ENCODE measurements at regions not wholly inside any gene's neighbourhood (a gene's known extent, or its start where the extent isn't known, plus 50 kb on each side); places are given as distances from the start of the nearest gene placed in this dataset.

DNA sequence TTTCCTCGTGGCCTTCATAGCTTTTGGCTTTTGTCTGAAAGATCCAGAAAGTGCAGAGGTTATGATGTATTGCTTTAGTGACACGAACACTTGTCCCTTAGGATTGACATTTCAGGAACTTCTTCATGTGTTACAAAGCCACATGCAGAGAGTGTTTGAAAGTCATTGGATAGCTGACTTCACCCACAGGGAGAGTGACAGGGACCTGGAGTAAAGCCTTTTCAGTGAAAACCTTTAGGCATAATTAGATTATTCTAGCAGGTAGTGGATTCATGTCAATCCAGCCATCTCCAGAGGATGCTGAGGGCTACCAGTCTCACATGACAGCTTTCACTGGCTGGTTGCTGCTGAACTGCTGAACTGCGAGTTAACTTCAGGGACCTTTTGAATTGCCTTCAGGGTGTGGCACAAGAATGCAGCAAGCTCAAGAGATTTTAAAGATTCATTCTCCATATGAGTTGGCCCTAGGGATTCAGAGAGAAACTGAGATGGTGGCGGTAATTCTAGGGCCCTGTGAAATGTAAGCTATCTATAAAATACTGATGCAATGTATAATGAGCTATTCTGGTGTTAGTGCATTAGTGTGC is 267.0 kb upstream of the GOLIM4 start:
- no peak for DNase-seq

DNA sequence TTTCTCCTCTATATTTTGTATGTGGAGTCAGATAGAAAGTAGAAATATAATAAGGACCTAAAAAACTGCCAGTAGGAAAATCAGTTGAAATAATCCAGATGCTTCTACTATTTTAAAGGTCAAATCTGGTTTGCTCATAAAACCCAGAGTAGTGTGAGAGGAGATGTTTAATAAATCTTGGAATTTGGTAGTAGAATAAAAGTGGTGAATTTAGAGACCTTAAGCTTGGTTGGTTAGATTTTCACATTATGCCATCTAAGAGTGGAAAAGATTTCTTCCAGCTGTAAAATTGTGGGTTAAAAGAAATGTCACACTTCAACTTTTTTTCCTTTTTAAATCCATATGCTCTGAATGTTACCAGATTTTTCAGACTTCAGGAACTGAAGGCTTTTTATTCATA is 266.4 kb upstream of the GOLIM4 start:
- no peak for DNase-seq

DNA sequence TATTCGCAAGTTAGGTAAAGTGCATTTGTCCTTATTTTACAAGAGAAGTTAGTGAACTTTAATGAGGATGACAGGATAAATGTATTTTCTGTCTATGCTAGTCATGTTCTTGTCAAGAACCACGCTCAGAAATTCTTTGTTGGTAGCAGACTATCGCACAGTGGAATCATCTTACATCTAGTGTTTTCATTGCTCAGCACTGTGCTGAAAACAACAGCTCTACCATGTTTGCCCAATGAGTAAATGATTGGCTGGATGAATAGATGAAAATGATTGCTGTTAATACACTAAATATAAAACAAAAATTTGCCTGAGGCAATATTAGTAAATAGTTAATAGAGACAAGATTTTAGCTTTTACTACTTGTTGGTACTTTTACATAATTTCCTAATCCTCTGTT is 265.3 kb upstream of the GOLIM4 start:
- no peak for DNase-seq

DNA sequence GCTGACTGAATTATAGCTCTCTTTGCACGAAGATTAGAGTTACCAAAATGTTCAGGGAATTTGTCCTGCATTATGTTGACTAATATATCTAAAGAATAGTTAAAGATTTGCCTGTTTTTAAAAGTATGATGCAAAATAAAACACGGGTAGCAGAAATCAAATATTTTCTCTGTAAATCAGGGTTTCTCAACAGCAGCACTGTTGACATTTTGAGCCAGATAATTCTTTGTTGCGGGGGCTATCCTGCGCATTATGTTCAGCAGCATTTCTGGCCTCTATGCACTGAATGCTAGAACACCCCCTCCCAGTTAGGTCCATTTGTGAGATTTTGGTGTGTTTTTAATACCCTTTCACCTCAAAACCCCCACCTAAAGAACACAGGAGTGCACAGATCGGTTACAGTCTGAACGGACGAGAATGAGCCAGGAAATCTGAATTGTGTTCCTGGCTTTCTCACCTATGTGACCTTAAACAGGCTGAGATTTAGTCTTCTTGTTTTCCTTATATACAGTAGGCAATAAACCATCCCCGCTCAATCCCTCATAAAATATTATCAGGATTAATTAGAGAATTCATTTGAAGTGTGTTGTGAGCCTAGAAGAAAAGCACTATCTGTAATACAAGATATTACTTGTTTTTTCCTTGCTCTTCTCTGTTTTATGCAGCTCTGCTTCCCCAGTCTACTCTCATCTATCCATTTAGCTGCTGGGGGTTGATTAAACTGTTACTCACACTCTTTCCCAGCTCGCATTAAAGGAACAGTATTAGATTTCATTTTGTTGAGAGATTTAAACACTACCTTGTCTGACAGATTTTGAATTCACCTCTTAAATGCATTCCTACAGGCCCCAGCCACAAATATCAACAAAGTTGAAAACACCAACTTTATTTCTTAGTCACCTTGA is 247.5 kb upstream of the GOLIM4 start:
- no peak for DNase-seq

DNA sequence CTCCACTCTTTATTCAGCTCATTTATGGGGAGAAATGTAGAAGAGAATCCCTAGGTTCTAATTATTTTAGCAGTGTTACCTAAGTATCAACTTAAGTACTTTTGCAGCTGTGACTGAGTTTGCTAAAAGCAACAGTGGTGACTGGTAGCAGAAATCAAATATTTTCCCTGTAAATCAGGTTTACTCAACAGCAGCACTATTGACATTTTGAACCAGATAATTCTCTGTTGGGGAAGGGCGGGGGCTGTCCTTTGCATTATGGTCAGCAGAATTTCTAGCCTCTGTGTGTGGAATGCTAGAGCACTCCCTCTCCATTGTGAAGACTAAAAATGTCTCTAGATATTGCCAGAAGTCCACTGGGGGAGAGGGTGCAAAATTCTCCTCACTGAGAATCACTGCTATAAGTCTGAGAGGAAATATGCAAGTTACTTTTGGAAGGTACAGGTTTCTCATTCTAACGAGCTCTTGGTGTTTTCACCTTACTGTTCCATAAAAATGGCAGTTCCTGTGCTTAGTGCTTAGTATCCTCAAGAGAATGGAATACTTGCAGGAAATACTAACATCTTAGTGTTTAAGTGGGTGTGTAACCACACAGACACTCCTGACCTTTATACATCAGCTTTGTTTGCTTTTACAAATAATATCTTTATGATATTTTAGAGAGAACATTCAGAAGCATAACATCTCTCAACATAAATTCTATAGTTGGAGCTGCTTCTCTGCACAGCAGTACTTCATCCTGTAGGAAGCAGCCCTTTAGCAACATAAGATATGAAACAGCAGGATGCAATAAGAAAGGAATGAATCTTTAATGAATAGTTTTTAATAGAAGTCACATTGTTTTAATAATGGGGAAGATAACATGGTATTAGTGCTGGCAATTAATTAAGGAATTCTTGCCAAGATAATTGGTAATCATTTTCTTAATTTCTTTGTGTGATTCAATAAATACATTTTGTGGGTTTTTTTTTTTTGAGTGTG is 246.5 kb upstream of the GOLIM4 start:
- DNase-seq = no peak

DNA sequence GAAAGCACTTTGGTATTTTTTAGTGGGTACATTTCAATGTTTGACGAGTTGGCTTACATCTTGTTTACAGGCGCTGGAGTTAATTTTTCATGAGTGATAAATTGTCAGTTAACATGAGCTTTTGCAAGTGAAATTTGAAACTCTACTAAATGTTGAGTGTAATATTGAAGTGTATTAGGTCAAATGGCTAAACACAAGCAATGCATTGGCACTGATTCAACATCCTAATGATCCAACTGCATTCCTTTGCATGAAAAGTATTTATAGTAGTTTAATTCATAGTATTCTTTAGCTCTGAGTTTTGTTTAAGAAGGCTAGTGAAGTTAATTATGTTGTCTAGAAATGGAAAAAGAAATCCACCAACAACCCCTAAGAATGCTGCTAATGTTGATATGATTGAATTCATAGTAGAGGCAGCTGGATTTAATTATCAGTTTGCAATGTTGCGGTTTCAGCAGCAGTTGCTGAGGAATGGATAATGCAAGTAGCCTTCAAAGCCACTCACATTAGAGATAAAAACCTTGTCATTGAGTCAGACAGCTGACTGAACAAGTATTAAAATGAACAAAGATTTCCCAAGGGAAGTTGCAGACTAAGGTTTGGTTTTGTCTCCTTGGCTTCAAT is 245.6 kb upstream of the GOLIM4 start:
- no peak for DNase-seq

DNA sequence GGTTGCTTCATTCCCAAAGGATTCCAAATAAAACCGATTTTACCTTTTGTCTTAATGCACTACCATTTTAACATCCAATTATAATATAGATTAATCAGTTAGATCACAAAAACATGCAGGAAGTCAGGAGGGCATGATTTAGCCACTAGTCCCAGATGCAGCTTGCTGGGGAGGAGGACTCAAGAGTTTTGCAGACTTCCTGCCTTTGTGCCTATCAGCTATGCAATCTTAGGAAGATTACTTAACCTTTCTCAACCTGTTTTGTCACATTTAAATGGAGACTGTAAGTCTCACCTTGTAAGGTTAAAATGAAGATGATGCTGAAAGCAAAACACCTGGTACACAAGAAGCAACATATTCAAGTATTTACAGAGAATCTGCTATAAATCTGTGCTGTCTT is 242.4 kb upstream of the GOLIM4 start:
- no peak for DNase-seq

DNA sequence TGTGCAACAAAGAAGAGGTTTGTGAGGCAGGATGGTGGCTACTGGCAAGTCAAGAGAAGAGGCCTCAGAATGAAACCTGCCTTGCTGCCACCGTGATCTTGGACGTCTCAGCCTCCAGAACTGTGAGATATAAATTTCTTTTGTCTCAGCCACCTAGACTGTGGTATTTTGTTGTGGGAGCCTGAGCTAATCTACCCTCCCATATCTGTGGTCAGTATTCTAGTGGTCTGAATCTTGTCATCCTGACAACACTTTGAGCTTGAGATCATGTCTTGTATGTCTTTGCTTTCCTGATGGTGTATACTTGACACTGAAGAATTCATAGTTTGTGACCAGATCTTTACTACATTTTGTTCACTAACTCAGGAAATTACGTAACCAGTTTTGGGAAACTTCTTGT is 240.6 kb upstream of the GOLIM4 start:
- DNase-seq = no peak

DNA sequence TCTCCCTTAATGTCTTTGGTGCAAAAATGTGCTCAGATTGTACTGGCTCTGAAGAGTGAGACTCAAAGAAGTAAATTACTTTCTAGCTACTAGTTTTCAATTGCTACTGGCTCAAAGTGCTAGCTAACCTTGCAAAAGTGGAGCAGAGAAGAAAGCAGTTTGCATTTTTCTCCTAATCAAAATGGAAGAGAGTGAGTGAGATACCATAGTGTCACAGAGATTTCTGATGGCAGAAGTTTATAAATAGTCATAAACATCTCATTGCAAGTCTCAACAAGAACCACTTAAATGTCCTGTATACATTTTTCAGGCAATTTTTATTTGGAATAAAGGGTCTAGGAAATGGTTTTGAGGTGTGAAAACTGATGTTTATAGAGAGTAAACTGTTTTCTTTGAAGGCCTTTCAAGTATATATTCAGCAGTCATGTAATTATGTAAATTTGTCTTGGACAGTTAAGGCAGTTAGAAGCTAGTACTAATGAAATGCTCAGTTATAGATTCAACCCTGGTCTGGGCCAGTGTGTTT is 237.7 kb upstream of the GOLIM4 start:
- DNase-seq = no peak

DNA sequence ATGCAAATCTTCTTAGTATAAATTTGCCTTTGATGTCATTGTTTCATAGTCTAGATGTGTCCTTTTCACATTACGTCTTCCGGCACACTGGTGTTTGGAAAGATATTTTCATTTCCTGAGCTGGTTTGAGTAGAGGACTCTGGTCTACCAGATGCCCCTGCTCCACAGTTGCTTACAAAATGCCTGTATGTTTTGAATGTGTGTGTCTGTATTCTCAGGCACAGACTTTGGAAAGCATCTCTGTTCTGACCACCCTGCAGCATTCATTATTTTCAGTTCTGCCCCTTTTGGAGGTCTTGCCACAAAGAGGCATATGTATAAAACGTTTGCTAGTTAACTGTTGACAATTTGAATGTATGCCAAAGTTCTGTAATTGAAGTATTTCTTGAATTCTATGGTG is 236.0 kb upstream of the GOLIM4 start:
- no peak for DNase-seq

DNA sequence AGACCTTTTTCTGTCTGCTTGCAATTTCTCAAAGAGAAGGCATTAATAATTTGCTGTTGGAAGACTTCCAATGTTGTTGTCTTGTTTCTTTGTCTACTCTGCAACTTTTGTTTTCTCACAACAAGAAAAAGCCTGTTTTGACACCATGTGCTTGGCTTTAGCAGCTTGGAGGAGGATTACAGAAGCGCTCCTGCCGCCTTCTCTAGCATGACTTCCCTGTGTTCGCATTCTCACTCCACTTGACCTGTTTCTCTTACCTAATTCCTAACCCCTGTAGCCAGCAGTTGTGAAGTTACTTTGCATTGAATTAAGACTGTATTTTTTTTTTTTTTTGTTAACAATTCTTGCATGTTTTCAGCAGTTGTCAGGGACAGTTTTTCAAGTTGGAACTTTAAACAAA is 235.3 kb upstream of the GOLIM4 start:
- DNase-seq = no peak

DNA sequence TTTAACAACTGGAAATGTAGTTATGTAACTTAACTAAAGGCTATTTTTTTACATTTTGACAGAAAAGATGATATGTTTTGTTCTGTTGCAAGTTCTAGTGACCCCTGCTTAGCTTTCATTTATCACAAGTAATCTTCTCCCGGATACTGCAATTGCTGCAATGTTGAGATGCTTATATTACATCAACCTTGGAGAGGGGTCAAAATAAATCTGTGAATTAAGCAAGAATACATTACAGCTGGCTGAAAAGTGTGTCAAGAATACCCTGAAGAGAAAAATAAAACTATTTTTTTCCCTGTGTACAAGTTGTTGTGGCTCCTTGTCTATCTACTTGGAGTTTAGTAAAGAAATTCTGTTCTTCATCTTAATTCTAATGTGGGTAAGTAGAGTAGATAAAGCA is 232.1 kb upstream of the GOLIM4 start:
- DNase-seq = no peak

DNA sequence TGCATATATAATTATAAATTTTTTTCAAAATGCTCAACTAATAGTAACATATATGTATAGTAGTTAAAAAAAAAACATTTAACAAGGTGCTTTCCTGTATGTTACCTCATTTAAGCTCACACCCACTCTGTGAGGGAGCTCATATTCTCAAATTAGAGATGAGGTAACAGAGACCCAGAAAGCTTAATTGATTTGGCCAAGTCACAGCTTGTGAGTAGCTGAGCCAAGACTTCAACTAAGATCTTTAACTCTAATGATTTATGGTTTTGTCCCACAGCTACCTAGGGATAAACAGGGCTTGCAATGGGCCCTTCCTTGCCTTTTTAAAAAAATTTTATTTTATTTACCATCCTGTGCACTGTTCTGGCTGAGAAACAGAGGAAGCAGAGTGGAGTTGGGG is 230.0 kb upstream of the GOLIM4 start:
- no peak for DNase-seq

DNA sequence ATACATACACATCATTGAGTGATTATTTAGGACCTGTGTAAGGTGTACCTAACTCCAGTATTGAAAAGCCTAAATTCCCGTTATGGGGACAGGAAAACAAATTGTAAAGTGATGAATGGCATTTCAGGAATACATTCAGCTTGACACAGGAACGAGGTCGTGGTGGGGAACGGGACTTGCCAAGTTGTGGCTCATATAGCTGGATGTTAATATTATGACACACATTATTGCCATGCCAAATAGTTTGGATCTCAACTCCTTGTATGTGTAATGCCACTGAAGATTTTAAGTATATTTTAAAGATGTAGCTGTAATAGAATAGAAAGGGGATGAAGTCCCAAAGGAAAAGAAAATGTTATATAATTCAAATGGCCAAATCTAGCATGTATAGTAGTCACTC is 227.2 kb upstream of the GOLIM4 start:
- no peak for DNase-seq

DNA sequence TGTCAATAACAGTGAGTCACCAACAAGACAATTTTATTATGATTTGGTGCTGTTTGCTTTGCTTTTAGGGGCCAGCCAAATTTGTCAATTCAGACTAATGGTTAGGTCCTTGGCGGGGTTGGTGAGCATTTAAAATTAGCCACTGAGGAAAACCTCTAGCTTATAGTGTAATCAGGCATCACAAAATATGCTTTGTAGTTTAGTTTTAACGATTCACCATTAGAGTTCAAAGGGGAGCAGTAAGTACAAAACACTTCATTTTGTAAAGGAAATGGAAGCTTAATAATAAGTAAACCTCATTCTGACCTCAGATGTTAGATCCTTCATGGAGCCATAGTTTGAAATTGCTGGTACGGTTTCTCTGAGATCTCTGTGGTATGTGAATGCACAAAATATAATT is 218.4 kb upstream of the GOLIM4 start:
- no peak for DNase-seq

DNA sequence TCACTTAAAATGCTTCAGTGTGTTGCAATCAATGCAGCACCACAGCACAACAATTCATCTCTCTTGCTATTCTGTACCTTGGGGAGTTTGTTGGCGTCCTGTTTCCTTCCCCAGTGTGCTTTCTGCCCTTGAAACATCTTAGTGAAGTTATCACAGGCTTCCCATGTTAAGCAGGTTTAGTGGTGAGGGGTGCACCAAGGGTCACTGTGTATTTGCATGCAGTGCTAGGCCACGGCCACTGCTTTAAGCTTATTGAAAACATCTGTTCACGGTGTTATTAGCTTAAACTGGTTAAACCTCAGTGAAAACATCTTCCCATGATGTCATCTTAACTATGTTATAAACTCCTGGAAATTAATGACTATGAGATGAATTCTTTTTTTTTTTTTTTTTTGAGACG is 217.3 kb upstream of the GOLIM4 start:
- DNase-seq = no peak

DNA sequence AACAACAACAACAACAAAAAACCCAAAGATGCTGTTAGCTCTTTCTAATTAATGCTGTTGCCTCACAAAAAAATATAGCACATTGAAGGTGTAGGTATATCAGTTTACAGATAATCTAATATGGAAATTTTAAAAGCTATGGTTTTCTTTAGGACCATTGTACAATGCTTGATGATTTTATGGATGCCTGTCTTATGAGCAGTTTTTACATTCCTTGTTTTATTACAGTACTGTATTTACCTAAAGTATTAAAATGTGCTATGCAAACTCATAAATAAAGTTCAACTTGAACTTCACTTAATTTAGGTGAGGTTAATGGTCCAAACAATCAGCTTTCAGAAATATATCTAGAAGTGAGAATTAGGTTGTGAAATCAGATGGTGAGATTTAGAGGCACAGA is 212.2 kb upstream of the GOLIM4 start:
- DNase-seq = no peak

DNA sequence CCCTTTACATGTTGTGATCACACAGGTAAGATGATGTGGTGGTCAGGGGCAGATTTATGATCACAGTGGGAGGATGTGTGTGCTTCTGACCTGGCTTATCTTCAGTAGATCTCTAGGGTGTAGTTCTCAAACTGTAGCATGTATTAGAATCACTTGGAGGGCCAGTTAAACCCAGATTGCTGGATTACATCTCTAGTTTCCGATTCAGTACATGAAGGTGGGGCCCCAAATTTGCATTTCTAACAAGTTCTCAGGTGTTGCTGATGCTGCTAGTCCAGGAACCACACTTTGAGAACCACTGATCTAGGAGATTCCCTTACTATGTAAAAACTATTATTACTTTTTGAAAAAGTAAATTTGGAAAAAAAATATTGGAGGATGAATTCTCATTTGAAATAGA is 199.3 kb upstream of the GOLIM4 start:
- no peak for DNase-seq

DNA sequence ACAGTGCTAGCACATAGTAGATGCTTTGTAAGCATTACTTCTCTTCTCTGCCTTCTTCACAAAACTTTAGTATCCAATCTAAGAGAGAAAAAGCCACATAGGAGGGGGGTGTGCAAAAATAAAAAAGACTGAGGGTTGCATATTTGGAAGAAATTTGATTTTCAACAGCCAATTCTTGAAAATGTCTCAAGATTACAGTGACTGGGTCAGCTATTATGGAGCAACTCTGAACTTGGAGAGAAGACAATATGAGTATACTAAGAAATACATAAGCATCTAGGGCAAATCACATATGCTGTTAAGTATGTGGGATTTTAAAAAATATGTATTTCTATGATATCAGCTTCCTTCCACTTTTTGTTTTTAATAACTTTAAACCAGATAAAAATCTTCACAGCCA is 196.6 kb upstream of the GOLIM4 start:
- no peak for DNase-seq

DNA sequence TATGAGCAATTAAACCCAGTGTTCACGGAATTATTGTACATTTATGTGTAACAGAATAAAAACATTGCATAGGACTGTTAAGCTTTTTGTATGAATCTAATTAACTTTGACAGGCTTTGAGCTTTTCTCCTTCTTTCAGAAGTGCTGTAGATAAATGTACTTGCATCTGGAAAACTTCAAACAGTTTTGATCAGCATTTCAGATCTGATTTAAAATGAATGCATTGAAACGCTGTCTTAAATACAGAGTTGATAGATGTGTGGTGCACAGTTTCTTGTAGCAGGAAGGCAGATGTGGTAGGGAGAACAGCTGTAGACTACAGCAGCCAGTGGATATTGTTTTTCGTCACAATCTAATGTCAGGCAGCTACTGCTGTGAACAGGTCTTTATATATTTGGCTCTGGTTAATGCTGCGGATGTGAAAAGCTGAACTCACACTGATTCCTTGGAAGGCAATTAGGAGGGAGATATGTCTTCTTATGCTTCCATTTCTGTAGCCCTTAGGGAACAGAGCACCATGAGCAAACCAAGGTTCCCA is 193.8 kb upstream of the GOLIM4 start:
- DNase-seq = no peak

DNA sequence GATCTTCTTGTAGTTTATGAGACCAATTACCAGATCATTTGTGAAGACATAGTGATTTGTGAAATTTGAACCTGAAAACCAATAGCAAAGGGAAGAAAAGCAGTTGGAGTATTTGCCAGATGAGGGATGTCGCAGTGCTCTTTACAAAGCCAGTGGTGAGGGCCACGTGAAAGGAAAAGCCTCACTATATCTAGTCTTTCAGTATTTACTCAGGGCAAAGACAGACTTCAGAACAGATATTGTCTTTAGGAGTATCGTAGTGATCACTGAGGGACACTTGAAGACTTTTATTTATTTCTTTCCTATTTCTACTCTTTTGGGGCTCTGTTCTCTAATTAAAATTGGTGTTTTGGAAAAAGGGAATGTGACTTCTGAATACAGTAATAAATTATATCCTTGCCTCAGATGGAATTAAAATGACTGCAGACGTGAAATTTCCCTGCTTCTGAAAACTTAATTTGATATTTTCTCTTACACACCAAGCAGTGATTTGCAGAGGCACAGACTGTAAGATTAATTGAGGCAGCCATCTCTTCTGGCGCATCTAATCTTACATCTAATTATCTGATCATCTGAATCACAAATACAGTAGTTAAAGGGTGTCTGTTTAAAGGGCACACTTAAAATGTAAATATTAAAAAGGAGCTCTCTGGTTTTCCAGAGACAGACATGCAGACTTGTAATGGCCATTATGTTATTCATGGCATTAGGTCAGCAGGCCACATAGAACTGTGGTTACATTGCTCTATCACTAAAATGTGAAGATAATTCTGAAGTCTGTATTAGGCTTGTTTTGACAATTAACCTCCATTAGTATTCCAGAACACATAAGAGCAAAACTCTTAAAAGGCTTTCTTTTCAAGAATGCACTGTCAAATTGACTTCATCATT is 193.0 kb upstream of the GOLIM4 start:
- no peak for DNase-seq
